ENCODE measurements at regions not wholly inside any gene's neighbourhood (a gene's known extent, or its start where the extent isn't known, plus 50 kb on each side); places are given as distances from the start of the nearest gene placed in this dataset.

DNA sequence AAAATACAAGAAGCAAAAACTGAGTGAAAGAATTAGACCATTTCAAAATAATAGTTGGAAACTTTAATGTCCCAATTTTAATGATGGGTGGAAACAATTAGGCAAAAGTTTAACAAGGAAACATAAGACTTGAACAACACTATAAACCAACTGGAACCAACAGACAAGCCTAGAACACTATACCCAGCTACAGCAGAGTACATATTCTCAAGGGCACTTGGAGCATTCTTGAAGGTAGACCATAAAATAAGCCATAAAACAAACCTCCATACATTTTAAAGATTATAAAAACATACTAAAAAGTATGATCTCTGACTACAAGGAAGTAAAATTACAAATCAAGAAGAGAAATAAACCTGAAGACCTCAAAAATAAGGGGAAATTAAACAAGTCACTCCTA, 616.7 kb downstream of the SUCLG1 start:
- Histone ChIP-seq H3K36me3 (ENCODE audit: control insufficient read depth in 2 of 2, insufficient read depth in 1 of 2, low read length in 2 of 2) (no peaks in the 10 kb centered on the region), H3K9me3 (ENCODE audit: control insufficient read depth, insufficient read depth, low read depth, low read length) (no peaks in the 10 kb centered on the region), H3K27ac (ENCODE audit: extremely low read depth, low read depth, low read length) (no peak overlapping the region), H3K4me3 (ENCODE audit: low read depth, low read length) (no peak overlapping the region), H3K4me1 (ENCODE audit: control insufficient read depth, insufficient read depth, low read length) (no peaks in the 10 kb centered on the region)
- ChIA-PET CTCF (interaction anchor here (0.7 kb wide), 1 partner anchor 120 kb away, joined by 4 read pairs; no protein-coding TSS in a partner anchor), POLR2A (no interaction called here)
- TF ChIP-seq, protein P1, sequence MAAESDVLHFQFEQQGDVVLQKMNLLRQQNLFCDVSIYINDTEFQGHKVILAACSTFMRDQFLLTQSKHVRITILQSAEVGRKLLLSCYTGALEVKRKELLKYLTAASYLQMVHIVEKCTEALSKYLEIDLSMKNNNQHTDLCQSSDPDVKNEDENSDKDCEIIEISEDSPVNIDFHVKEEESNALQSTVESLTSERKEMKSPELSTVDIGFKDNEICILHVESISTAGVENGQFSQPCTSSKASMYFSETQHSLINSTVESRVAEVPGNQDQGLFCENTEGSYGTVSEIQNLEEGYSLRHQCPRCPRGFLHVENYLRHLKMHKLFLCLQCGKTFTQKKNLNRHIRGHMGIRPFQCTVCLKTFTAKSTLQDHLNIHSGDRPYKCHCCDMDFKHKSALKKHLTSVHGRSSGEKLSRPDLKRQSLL (tag by site-specific recombination; IDR thresholded peaks at IDR 0.05) = no peak
- TF ChIP-seq ZNF184 (tag by site-specific recombination; IDR thresholded peaks at IDR 0.05) (no peak), BCL11B (tag by site-specific recombination; IDR thresholded peaks at IDR 0.05; ENCODE audit: low read depth) (no peak), KLF8 (tag by site-specific recombination; IDR thresholded peaks at IDR 0.05) (no peak), ZNF211 (tag by site-specific recombination; IDR thresholded peaks at IDR 0.05; ENCODE audit: low read depth) (no peak), MEIS1 (CRISPR knock-in tag; IDR thresholded peaks at IDR 0.05; ENCODE audit: borderline replicate concordance) (no peak), ZNF324 (tag by site-specific recombination; IDR thresholded peaks at IDR 0.05) (no peak)

DNA sequence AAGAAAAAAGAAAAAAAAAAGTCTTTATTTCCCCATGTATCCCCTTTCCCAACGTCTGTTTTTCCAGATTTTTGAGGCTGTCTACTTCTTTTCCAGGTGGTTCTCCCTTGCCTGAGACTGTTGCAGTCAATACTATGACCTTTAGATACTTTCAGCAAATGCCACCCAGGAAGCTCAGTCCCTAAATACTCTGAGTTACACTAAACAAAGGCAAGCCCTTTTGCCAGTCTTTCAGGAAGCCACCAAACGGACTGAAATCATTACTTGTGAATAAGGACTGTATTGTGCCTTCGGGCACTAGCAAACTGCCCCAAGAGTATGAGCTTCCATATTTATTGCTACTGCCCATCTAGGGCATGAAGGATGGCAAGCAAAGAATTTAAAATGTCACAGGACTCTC, 621.3 kb downstream of the SUCLG1 start:
- Histone ChIP-seq H3K9me3 (ENCODE audit: control insufficient read depth, insufficient read depth, low read depth, low read length) (no peaks in the 10 kb centered on the region), H3K27ac (ENCODE audit: extremely low read depth, low read depth, low read length) (no peak overlapping the region), H3K36me3 (ENCODE audit: control insufficient read depth in 2 of 2, insufficient read depth in 1 of 2, low read length in 2 of 2) (no peaks in the 10 kb centered on the region), H3K4me1 (ENCODE audit: control insufficient read depth, insufficient read depth, low read length) (no peaks in the 10 kb centered on the region), H3K4me3 (ENCODE audit: low read depth, low read length) (no peak overlapping the region)
- POLR2A ChIA-PET = no interaction called here
- CTCF ChIA-PET = no interaction called here
- TF ChIP-seq, protein P2, sequence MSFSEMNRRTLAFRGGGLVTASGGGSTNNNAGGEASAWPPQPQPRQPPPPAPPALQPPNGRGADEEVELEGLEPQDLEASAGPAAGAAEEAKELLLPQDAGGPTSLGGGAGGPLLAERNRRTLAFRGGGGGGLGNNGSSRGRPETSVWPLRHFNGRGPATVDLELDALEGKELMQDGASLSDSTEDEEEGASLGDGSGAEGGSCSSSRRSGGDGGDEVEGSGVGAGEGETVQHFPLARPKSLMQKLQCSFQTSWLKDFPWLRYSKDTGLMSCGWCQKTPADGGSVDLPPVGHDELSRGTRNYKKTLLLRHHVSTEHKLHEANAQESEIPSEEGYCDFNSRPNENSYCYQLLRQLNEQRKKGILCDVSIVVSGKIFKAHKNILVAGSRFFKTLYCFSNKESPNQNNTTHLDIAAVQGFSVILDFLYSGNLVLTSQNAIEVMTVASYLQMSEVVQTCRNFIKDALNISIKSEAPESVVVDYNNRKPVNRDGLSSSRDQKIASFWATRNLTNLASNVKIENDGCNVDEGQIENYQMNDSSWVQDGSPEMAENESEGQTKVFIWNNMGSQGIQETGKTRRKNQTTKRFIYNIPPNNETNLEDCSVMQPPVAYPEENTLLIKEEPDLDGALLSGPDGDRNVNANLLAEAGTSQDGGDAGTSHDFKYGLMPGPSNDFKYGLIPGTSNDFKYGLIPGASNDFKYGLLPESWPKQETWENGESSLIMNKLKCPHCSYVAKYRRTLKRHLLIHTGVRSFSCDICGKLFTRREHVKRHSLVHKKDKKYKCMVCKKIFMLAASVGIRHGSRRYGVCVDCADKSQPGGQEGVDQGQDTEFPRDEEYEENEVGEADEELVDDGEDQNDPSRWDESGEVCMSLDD (tag by site-specific recombination; IDR thresholded peaks at IDR 0.05) = no peak
- TF ChIP-seq ZNF214 (tag by site-specific recombination; IDR thresholded peaks at IDR 0.05; ENCODE audit: borderline replicate concordance) (no peak), KLF10 (tag by site-specific recombination; IDR thresholded peaks at IDR 0.05) (no peak), ZNF596 (tag by site-specific recombination; IDR thresholded peaks at IDR 0.05) (no peak), ZNF354C (tag by site-specific recombination; IDR thresholded peaks at IDR 0.05; ENCODE audit: borderline replicate concordance, low read depth) (no peak), ZNF2 (tag by site-specific recombination; IDR thresholded peaks at IDR 0.05) (no peak), ZNF785 (tag by site-specific recombination; IDR thresholded peaks at IDR 0.05) (no peak), ZNF791 (tag by site-specific recombination; IDR thresholded peaks at IDR 0.05) (no peak), ZNF777 (tag by site-specific recombination; IDR thresholded peaks at IDR 0.05; ENCODE audit: borderline replicate concordance) (no peak), OSR2 (tag by site-specific recombination; IDR thresholded peaks at IDR 0.05) (no peak), MEIS1 (CRISPR knock-in tag; IDR thresholded peaks at IDR 0.05; ENCODE audit: borderline replicate concordance) (no peak), ZNF561 (tag by site-specific recombination; IDR thresholded peaks at IDR 0.05; ENCODE audit: borderline replicate concordance) (no peak), ZFP69B (tag by site-specific recombination; IDR thresholded peaks at IDR 0.05) (no peak), ZNF654 (tag by site-specific recombination; IDR thresholded peaks at IDR 0.05; ENCODE audit: low read depth) (no peak), SP7 (tag by site-specific recombination; IDR thresholded peaks at IDR 0.05) (no peak), SALL2 (tag by site-specific recombination; IDR thresholded peaks at IDR 0.05; ENCODE audit: borderline replicate concordance) (no peak), ZNF335 (tag by site-specific recombination; conservative IDR thresholded peaks at IDR 0.05) (no peak), GLIS2 (tag by site-specific recombination; IDR thresholded peaks at IDR 0.05) (no peak)
- TF ChIP-seq, protein P3, sequence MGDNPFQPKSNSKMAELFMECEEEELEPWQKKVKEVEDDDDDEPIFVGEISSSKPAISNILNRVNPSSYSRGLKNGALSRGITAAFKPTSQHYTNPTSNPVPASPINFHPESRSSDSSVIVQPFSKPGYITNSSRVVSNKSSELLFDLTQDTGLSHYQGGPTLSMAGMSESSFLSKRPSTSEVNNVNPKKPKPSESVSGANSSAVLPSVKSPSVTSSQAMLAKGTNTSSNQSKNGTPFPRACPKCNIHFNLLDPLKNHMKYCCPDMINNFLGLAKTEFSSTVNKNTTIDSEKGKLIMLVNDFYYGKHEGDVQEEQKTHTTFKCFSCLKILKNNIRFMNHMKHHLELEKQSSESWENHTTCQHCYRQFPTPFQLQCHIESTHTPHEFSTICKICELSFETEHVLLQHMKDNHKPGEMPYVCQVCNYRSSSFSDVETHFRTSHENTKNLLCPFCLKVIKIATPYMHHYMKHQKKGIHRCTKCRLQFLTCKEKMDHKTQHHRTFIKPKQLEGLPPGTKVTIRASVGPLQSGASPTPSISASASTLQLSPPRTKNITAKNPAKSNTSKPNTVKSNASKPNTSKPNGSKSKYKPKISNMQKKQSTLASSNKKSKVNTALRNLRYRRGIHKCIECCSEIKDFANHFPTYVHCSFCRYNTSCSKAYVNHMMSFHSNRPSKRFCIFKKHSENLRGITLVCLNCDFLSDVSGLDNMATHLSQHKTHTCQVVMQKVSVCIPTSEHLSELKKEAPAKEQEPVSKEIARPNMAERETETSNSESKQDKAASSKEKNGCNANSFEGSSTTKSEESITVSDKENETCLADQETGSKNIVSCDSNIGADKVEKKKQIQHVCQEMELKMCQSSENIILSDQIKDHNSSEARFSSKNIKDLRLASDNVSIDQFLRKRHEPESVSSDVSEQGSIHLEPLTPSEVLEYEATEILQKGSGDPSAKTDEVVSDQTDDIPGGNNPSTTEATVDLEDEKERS (tag by site-specific recombination; IDR thresholded peaks at IDR 0.05) = no peak
- TF ChIP-seq, protein P4, sequence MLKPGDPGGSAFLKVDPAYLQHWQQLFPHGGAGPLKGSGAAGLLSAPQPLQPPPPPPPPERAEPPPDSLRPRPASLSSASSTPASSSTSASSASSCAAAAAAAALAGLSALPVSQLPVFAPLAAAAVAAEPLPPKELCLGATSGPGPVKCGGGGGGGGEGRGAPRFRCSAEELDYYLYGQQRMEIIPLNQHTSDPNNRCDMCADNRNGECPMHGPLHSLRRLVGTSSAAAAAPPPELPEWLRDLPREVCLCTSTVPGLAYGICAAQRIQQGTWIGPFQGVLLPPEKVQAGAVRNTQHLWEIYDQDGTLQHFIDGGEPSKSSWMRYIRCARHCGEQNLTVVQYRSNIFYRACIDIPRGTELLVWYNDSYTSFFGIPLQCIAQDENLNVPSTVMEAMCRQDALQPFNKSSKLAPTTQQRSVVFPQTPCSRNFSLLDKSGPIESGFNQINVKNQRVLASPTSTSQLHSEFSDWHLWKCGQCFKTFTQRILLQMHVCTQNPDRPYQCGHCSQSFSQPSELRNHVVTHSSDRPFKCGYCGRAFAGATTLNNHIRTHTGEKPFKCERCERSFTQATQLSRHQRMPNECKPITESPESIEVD (tag by site-specific recombination; IDR thresholded peaks at IDR 0.05) = no peak

Measured in HEK293 (cell line).